HG02973 (cell line): ENCODE measurements at regions not wholly inside any gene's neighbourhood (a gene's known extent, or its start where the extent isn't known, plus 50 kb on each side); places are given as distances from the start of the nearest gene placed in this dataset.
"Not testable (repeated sequence)": the region's sequence is repeated elsewhere in the genome, so short reads cannot be mapped to it uniquely, and the experiment has no call there.

Source experiments
- ATAC-seq: cut with Tn5 transposase; IDR thresholded peaks from one replicate; pipeline ENCODE4 v1.9.1; 2021; ENCODE audit warnings: moderate library complexity; ENCODE audit not compliant: unreplicated experiment

DNA sequence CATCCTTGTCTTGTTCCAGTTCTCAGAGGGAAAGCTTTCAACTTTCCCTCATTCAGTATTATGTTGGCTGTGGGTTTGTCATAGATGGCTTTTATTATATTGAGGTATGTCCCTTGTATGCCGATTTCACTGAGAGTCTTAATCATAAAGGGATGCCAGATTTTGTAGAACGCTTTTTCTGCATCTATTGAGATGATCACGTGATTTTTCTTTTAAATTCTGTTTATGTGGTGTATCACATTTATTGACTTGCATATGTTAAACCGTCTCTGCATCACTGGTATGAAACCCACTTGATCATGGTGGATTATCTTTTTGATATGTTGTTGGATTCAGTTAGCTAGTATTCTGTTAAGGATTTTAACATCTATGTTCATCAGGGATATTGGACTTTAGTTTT is 313.7 kb upstream of the AMOT start:
- ATAC-seq, result not testable (repeated sequence)

DNA sequence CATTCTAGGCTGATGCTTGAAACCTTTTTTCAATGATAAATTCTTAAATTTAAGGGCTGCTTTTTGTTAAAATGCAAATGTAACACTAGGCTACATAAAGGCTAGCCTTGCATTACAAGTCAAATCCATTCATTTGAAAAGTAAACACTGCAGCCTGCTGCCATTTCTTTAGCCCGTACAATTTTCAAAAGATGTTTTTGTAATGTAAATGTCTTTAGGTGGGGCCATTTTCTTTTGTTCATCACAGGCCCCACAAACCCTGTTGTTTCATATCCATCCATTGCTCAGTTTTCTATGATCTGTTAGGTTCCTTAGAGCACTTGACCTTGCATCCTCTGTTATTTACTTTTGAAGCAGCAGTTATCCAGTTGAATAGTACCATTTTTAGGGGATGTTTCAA is 296.2 kb upstream of the AMOT start:
- ATAC-seq, result no peak

DNA sequence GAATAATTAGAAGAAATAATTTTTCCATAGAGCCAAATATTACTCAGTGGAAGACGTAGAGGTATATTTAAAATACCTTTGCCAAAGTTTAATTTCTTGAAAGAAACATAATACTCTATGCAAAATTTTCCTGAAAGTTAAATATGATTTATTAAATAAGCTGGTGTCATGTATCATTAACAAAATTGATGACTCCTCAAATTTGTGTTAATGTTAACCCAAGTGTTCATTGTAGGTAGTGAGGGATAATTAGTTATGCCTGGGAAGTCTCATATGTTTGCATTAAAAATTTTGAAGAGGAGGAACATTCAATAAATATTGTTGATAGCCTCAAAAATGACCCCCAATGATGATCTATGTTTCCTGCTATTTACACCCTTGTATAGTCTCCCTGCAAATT is 292.7 kb upstream of the AMOT start:
- no peak for ATAC-seq

DNA sequence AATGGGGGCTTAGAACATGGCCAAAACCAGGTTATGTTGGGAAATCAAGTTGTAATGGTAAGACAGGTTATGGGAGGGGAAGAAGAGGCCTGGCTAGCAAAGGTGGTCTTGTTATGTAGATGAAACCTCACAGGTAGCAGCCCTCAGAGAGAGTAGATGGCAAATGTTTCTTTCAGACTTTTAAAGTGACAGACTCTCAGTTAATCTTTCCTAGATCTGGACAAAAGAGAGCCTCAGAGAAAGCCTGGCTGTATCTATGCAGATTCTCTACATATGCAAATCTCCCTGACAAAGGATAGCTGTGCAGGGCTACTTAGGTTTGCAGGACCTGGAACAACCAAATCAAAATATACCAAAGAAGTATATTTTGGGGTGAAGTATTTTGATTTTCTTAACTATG is 284.1 kb upstream of the AMOT start:
- ATAC-seq, result no peak

DNA sequence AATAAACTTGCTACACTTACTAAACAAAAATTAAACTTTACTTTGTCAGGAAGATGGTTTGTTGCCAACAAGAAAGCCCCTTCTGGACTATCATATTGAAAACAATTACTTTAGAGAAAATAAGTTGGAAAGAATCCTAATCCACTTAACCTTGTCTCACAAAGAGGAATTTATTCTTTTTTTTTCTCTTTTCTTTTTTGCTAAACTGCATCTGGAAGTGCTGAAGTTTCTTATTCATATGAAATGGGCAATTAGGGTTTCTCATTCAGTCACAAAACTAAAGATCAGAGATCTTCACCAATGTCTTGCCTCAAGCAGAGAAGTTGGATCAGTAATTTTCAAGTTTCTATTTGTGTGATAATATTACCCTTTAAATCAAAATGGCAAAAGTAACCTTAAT is 234.9 kb upstream of the AMOT start:
- ATAC-seq, result no peak

DNA sequence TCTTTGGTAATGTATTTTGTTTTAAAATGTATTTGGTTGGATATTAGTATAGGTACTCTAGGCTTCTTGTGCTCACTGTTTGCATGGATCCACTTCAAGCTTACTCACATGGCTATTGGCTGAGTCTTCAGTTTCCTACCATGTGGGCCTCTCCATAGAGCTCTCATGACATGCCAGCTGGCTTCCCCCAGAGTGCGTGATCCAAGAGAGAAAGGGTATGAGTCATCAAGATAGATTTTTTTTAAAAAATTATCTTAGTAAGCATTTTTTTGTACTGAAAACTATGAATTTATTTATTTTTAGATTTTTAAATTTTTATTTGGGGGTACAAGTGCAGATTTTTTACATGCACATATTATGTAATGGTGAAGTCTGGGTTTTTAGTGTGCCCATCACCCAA is 219.1 kb upstream of the AMOT start:
- ATAC-seq, result no peak

DNA sequence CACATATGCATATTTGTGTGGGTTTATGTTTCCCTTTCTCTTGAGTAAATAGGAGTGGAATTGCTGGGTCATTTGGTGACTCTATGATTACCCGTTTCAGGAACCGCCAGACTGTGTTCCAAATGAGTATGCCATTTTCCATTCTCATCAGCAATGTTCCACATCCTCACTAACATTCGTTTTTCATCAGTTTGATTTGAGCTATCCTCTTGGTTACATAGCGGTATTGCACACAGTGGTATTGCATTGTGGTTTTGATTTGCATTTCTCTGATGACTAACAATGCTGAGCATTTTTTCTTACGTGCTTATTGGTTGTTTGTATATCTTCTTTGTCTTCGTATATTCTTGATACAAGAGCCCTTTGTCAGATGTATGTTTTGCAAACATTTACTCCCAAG is 218.0 kb upstream of the AMOT start:
- no peak for ATAC-seq

DNA sequence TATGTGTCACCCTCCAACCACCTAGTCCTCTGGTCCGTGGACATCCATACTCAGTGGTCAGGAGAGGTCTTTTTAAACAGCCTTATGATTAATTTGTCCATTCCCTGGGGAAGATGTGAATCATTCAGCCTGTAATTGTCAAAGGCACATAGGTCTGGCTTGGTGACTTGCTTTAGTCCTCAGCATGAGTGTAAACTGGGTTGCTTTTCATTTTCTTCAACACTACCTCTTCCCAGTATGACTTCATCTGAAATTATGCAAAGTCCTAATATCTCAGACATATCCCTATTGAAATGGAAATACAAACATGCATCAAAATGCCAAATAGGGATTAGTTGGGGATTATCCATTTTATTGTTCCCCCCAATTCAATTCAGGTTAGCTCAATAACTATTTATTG is 208.3 kb upstream of the AMOT start:
- ATAC-seq, result no peak

DNA sequence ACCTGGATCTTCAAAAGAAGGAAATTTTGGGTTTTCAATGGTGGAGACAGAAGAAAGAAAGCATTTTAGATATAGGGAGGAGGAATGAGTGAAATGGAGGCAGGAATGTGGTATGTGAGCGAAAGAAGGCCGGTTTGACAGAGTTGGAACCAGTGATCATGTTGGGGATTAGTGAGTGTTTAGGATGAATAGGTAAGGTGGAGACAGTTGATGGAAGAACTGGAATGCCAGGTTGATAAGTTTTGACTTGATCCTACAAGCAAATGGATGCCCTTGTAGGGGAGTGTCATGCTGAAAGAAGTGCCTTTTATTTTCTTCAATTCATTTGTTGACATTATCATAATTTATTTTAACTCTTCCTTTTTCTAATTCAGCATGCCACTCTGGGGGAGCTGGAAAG is 207.8 kb upstream of the AMOT start:
- ATAC-seq, result no peak

DNA sequence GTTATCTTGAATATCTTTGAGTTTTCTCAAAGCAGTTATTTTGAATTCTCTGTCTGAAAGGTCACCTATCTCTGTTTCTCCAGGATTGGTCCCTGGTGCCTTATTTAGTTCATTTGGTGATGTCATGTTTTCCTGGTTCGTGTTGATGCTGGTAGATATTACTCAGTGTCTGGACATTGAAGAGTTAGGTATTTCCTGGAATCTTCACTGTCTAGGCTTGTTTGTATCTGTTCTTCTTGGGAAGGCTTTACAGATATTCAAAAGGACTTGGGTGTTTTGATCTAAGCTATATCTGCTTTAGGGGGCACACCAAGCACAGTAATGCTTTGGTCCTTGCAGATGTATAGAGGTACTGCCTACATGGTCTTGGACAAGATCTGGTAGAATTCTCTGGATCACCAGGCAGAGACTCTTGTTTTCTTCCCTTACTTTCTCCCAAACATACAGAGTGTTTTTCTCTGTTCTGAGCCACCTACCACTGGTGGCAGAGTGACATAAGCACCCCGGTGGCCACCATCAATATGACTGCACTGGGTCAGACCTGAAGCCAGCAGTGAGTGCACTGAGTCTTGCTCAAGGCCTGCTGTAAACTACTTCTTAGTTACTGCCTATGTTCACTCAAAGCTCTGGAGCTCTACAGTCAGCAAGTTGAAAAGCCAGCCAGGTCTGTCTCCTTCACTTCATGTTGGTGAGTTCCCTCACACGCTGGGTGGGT is 193.5 kb upstream of the AMOT start:
- ATAC-seq, result no peak

DNA sequence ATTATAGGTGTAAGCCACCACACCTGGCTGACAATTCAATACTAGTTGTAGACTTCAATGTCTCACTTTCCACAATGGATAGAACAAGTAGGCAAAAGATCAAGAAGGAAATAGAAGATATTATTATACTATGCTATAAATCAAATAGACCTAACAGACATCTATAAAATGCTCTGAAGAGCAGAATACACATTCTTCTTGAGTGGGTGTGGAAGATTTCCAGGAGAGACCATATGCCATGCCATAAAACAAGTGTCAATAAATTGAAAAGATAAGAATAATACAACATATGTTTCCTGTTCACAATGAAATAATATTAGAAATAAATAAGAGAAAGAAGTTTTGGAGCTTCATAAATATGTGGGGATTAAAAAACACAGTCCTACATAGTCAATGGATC is 179.3 kb upstream of the AMOT start:
- no peak for ATAC-seq

DNA sequence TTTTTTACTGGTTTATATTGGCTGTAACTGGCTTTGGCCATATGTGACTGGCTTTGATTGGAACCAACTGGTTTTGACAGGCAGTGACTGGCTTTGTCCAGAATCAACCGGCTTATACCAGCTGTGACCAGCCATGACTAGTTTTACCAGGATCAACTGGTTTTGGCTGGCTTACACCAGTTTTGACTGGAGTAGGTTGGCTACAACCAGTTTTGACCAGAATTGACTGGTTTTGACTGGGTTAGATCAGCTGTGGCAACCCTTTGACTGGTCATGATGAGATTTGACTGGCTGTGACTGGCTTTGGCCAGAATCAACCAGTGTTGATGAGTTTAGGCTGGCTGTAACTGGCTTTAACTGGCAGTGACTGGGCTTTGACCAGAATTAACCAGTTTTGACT is 169.2 kb upstream of the AMOT start:
- ATAC-seq, result no peak

DNA sequence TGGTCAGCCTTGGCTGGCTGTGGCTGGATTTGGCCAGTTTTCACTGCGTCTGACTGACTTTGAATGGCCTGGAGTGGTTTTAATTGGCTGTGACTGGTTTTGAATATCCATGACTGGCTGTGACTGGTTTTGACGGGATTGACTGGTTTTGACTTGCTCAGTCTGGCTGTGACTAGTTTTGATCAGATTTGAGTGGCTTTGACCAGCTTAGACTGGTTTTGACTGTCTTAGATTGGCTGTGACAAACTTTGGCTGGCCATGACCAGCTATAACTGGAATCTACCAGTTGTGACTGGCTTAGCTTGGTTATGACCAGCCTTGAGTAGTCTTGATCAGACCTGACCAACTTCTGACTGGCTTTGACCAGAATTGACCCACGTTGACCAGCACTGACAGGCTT is 168.4 kb upstream of the AMOT start:
- ATAC-seq, result no peak

DNA sequence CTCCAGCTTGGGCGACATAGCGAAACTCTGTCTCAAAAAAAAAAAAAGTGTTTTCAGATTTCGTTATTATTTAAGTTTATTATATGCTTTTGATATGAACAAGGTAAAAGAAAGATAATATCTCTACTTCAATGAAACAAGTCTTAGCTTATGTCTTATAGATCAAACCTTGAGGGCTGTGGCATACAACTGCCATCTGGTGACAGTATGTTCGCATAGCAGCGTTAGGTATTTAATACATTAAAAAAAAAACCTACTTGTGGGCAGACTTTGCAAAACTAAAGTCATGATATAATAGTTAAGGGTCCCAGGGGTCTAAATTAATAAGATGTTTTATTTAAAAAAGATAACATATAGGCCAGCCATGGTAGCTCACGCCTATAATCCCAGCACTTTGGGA is 161.2 kb upstream of the AMOT start:
- no peak for ATAC-seq

DNA sequence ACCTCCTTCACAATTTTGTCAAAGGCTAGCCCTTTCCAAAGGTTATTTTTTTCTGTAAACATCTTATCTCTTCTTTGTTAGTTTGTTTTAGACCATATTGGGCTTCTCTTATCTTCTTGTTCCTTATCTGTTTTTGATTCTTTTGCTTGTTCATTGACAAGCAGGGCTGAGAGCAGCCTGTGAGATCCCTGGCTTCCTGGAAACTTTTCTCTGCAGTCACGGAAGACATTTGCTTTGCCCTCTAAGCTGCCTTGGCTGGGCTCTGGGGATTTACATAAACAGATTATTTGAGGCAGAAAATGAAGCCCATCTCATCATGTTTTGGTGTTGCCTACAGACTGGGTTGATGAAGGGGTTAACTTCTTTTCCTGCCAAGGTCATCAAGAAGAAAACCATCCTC is 157.4 kb upstream of the AMOT start:
- no peak for ATAC-seq

DNA sequence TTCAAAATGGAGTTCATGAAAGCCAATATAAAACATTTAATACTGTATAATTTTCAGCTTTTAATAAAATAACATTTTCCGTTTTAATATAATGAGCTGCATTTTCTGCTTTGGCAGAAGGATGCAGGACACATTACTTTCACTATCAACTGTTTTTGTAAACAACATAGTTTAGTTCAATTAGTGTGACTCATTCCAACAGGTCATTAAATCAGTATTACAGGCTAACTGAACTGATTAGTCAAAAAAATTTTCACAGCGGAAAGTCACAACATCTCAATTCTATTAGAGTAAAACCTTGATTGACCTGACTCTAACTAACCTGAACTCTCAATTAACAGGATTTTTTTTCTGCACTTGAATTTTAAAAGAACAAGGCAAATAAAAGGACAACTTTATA is 151.2 kb upstream of the AMOT start:
- no peak for ATAC-seq

DNA sequence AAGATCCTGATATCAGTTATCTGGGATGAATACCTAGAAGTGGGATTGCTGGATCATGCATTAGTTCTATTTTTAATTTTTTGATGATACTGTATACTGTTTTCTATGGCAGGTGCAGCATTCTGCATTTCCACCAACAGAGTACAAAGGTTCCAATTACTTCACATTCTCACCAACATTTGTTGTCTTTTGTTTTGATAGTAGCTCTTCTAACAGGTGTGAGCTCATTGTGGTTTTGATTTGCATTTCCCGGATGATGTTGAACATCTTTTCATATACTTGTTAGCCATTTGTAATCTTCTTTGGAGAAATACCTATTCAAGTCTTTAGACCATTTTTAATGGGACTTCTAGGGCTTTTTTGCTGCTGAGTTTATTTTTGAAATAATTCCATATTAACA is 139.2 kb upstream of the AMOT start:
- no peak for ATAC-seq

DNA sequence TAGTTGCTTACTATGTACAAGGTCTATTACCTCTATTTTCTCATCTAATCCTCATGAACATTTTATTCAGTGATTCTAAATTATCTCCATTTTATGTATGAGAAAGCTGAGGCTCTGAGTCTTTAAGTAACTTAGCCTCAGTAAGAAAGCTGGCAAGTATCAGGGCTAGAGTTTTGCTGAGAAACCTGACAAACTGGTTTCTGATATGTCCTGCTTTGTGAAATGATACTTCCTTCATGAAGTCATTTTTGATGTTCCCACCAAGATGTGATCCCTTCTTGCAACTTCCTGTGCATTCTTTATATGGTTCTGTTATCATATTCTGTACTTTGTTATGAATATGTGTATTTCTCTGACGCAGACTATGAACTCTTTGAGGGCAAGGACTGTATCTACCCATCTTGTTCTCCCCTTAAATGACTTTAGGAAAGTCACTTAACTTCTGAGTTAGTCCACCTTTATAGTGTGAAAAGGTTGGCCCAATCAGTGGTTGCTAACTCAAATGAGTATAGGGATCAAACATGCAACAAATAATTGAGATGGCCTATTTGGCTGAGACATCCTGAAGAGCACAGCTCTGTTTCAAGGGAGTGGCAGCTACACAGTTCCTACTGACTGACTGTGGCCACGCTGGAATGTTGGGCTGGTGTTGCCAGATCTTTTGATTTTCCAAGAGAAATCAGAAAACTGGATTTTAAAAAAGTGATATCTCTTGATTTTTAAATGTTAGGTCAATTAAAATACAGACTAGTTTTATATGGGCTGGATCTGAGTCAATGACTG is 127.9 kb upstream of the AMOT start:
- no peak for ATAC-seq

DNA sequence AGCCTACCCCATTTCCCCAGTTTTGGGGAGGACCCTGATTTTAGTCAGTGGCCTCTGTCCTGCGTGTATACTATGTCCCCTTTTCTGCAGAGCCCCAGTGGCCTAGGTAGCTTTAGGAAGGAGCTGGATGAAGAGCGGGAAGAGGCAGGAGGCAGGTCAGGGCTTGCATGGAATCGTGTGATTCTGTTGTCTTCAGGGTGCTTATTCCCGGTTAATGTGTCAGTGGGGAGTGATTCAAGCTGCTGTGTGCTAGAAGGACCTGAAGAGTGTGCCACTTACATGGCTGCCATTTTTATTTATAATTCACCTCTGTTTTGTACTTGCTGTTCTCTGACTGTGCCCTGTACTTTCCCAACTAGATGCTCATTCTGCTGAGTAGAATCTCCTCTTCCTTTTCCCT is 127.3 kb upstream of the AMOT start:
- no peak for ATAC-seq

DNA sequence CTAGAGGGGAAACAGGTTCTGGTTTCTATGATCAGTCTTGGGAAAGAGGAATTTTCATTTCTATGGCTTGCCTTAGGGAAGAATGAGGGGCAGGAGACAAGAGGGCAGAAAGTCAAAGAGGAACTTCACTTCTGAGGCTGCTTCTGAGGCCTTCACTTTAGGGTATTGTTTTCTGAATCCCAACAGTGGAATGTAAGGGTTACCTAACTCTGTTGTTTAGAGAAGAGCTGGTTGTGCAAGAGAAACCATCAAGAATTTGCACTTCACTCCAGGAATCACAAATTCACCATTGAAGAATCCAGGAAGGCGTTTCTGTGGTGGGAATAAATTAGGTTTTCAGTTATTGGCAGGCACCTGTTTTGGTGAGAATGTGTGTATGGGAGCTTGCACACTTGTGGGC is 126.7 kb upstream of the AMOT start:
- ATAC-seq, result no peak

DNA sequence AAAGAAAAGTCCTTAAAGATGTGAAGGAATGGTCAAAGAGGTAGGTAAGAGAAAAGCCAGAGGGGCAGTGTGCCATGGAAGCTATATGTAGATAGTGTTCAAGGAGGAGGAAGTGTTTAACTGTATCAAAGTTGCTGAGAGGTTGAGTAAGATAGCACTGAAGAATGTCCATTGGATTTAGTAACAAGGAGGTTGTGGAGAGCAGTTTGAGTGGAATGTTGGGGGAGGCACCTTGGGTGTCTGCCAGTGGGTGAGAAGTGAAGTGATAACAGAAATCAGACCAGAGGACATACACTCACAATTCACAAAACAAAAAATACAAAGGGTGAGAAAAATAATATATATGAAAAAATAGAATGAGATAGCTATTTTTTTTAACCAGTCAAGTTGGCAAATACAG is 121.3 kb upstream of the AMOT start:
- no peak for ATAC-seq

DNA sequence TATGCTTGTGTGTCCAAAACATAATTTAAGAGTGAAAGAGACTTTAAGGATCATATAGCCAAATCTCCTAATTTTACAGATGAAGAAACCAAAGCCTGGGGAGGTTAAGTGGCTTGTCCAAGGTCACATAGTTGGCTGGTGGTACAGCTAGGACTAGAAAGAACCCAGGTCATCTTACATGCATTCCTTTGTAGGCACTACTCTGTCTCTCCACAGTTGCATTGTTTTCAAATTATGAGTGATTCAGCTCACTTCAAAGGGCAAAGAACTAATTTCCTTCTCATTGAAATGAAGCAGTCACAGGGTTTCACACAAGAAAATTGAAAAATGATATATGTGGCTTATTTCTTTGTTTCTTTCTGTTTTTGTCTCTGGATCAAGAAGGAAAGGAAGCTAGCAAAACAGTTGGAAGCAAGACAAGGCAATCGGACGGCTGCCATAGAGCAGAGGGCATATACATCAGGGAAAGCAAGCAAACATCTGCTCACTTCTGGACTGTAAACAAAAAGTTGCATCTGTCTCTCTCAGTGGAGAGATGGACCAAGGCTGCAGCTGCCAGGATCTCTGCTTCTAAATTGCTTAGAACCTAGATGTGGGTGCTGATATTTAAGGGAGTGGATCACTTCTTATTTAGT is 107.5 kb upstream of the AMOT start:
- no peak for ATAC-seq
